ENCODE measurements at regions not wholly inside any gene's neighbourhood (a gene's known extent, or its start where the extent isn't known, plus 50 kb on each side); places are given as distances from the start of the nearest gene placed in this dataset.

GRCh38 chr2:111634995-111635538, 248.9 kb downstream of the ANAPC1 start:
- no peak overlapping the region for H3K4me3 ChIP-seq (ENCODE audit: low read depth, low read length)
- H3K27me3 ChIP-seq (ENCODE audit: control insufficient read depth, insufficient read depth, low read length) = no peaks in the 10 kb centered on the region
- no peak for DNase-seq (ENCODE audit: low read depth)

DNA sequence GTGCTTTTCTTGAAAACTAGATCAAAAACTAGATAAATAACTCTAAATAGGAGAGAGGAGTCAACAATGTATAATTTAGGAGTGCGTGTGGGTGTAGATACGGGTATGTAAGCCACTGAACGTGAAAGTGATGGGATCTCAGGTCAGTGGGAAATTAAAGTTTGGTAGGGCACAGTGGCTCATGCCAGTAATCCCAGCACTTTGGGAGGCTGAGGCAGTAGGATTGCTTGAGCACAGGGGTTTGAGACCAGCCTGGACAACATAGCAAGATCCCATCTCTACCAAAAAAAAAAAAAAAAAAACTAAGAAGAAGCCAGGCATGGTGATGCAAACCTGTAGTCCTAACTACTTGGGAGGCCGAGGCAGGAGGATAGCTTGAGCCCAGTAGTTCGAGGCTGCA, 247.1 kb downstream of the ANAPC1 start:
- TF ChIP-seq CTCF (IDR thresholded peaks at IDR 0.05; ENCODE audit: insufficient read depth, low read length, poor library complexity, severe bottlenecking) = no peak
- H3K36me3 ChIP-seq (ENCODE audit: control insufficient read depth, insufficient read depth, low read length) = no peaks in the 10 kb centered on the region
- no peak for DNase-seq (ENCODE audit: low read depth)
- no peaks in the 10 kb centered on the region for H3K27me3 ChIP-seq (ENCODE audit: control insufficient read depth, insufficient read depth, low read length)
- no peak overlapping the region for H3K4me3 ChIP-seq (ENCODE audit: low read depth, low read length)

More at GRCh38 chr2:111634995-111635538, 248.9 kb downstream of the ANAPC1 start:
- no peaks in the 10 kb centered on the region for H3K36me3 ChIP-seq (ENCODE audit: control insufficient read depth, insufficient read depth, low read length)
- no peak for TF ChIP-seq CTCF (IDR thresholded peaks at IDR 0.05; ENCODE audit: insufficient read depth, low read length, poor library complexity, severe bottlenecking)

- DNase-seq (ENCODE audit: low read depth) = no peak
- no peak overlapping the region for H3K4me3 ChIP-seq (ENCODE audit: low read depth, low read length)
- no peaks in the 10 kb centered on the region for H3K27me3 ChIP-seq (ENCODE audit: control insufficient read depth, insufficient read depth, low read length)
- no peaks in the 10 kb centered on the region for H3K36me3 ChIP-seq (ENCODE audit: control insufficient read depth, insufficient read depth, low read length)
- TF ChIP-seq CTCF (IDR thresholded peaks at IDR 0.05; ENCODE audit: insufficient read depth, low read length, poor library complexity, severe bottlenecking) = no peak
These were observed 245.6 kb downstream of the ANAPC1 start for GRCh38 chr2:111638274-111638877.

- TF ChIP-seq CTCF (IDR thresholded peaks at IDR 0.05; ENCODE audit: insufficient read depth, low read length, poor library complexity, severe bottlenecking) = no peak
- H3K27me3 ChIP-seq (ENCODE audit: control insufficient read depth, insufficient read depth, low read length) = no peaks in the 10 kb centered on the region
- no peaks in the 10 kb centered on the region for H3K36me3 ChIP-seq (ENCODE audit: control insufficient read depth, insufficient read depth, low read length)
- H3K4me3 ChIP-seq (ENCODE audit: low read depth, low read length) = no peak overlapping the region
- no peak for DNase-seq (ENCODE audit: low read depth)
These were observed 243.5 kb downstream of the ANAPC1 start for GRCh38 chr2:111640480-111640879.

GRCh38 chr2:111642586-111643327, 241.2 kb downstream of the ANAPC1 start:
- H3K36me3 ChIP-seq (ENCODE audit: control insufficient read depth, insufficient read depth, low read length) = no peaks in the 10 kb centered on the region
- no peak for DNase-seq (ENCODE audit: low read depth)
- no peaks in the 10 kb centered on the region for H3K27me3 ChIP-seq (ENCODE audit: control insufficient read depth, insufficient read depth, low read length)
- H3K4me3 ChIP-seq (ENCODE audit: low read depth, low read length) = no peak overlapping the region
- no peak for TF ChIP-seq CTCF (IDR thresholded peaks at IDR 0.05; ENCODE audit: insufficient read depth, low read length, poor library complexity, severe bottlenecking)

Data from kidney epithelial cell (primary cell).